ENCODE measurements at regions not wholly inside any gene's neighbourhood (a gene's known extent, or its start where the extent isn't known, plus 50 kb on each side); places are given as distances from the start of the nearest gene placed in this dataset.

DNA sequence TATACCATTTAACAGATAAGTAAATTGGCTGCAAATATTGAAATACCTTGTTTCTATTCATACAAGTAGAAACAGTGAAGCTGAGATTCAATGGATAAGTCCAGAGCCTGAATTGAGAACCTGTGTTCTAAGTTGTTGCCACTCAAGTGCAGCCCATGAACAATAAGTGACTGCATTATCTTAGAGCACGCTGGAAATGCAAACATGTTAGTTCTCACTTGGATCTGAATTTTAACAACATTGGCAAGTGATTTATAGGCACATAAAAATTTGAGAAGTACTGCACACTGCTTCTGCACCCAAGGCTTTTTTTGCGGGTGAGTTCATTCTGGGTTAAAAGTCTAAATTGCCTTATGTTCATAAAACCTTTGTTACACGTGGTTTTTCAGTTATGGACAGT is 484.3 kb downstream of the NAV3 start:
- no peak overlapping the region for H3K4me3 ChIP-seq
- H3K27ac ChIP-seq = no peak overlapping the region
- in situ Hi-C loops (cut with MboI; ENCODE audit: low pct_unique_long_range_greater_than_20kb in 2 of 9, low sequenced_read_pairs in 9 of 9, unreplicated experiment in 9 of 9) = no loop called here
- H3K4me1 ChIP-seq (replicated peaks in 1 of 2) = peaks cover 16 to 35% of the 10 kb centered on the region in 2 donors
- no peak for ATAC-seq (replicated peaks in 6 of 8)
- WGBS, 10 experiments = 26 to 100% (median 82%) methylated on average over 1 to 3 of the region's 3 CpGs

DNA sequence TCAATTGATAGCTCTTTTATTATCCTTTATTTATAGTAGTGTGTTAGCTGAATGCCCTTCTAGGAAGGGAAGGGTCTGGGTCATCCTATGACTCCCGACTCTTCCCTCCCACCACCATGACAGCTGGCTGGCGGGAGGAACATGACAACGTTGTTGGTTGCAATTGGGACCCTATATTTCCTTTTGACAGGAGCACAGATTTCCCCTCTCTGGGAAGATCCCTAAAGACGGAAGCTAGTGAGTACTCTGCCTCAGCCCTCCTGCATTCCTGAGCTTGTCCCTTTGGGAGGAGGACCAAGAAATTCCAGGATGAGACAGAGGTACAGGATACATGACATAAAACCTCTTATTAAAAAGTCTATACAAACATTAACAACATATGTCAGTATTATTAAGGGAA is 485.4 kb downstream of the NAV3 start:
- WGBS, 10 experiments = 20 to 72% (median 45%) methylated on average over 2 to 4 of the region's 4 CpGs; no CpG with 5 or more reads in 5 of the 10 experiments
- no peak overlapping the region for H3K27ac ChIP-seq
- in situ Hi-C loops (cut with MboI; ENCODE audit: low pct_unique_long_range_greater_than_20kb in 2 of 9, low sequenced_read_pairs in 9 of 9, unreplicated experiment in 9 of 9) = no loop called here
- peak in 5 of 8 experiments; percentile 9 to 53 (median 32) for ATAC-seq (replicated peaks in 6 of 8)
- peaks cover 16 to 35% of the 10 kb centered on the region in 2 donors for H3K4me1 ChIP-seq (replicated peaks in 1 of 2)
- no peak overlapping the region for H3K4me3 ChIP-seq

- 14 to 86% (median 29%) methylated on average over 1 to 2 of the region's 2 CpGs; no CpG with 5 or more reads in 2 of the 10 experiments for WGBS, 10 experiments
- H3K4me1 ChIP-seq (replicated peaks in 1 of 2) = peaks cover 16 to 35% of the 10 kb centered on the region in 2 donors
- peak in 6 of 8 experiments; percentile 29 to 74 (median 52) for ATAC-seq (replicated peaks in 6 of 8)
- in situ Hi-C loops (cut with MboI; ENCODE audit: low pct_unique_long_range_greater_than_20kb in 2 of 9, low sequenced_read_pairs in 9 of 9, unreplicated experiment in 9 of 9) = no loop called here
- H3K27ac ChIP-seq = peak overlapping the region in 1 of 2 donors; percentile 44
- H3K4me3 ChIP-seq = no peak overlapping the region
Observed at GRCh38 chr12:78316631-78317468, 486.2 kb downstream of the NAV3 start.

DNA sequence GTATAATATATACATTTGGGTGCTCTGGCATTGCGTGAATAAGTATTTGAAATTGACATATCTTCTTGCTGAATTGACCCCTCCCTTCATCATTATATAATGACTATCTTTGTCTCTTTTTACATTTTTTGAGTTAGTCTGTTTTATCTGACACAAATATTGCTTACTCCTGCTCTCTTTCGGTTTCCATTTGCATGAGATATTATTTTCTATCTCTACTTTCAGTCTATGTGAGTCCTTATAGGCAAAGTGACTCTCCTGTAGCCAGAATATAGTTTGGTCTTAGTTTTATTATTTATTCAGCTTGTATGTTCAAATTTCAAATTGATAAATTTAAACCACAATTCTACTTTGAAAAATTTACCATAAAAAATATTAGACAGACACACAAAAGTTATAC is 491.0 kb downstream of the NAV3 start:
- ATAC-seq (replicated peaks in 6 of 8) = no peak
- 44 to 100% (median 93%) methylated on average over 1 to 2 of the region's 2 CpGs; no CpG with 5 or more reads in 1 of the 10 experiments for WGBS, 10 experiments
- no peak overlapping the region for H3K27ac ChIP-seq
- H3K4me3 ChIP-seq = no peak overlapping the region
- in situ Hi-C loops (cut with MboI; ENCODE audit: low pct_unique_long_range_greater_than_20kb in 2 of 9, low sequenced_read_pairs in 9 of 9, unreplicated experiment in 9 of 9) = no loop called here
- H3K4me1 ChIP-seq (replicated peaks in 1 of 2) = peaks cover 11 to 18% of the 10 kb centered on the region in 2 donors

DNA sequence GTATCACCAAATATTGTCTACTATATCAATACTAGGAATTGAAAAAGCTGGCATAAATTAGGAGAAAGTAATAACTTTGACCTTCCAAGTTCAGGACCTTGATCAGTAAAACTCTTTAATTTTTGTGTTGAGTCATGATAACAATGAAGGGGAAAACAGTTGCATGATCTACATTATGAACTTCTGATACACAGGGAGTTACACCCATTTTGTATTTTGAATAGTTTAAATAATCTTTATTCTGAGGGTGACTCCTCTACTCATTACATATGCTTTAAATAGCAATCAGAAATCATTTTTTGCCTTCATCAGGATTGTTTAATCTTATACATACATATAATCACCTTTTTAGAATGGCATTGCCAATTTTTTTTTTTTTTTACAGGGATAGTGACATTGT is 492.5 kb downstream of the NAV3 start:
- Histone ChIP-seq H3K4me3 (no peak overlapping the region), H3K27ac (no peak overlapping the region), H3K4me1 (replicated peaks in 1 of 2) (peaks cover 3% of the 10 kb centered on the region in 2 donors)
- in situ Hi-C loops (cut with MboI; ENCODE audit: low pct_unique_long_range_greater_than_20kb in 2 of 9, low sequenced_read_pairs in 9 of 9, unreplicated experiment in 9 of 9) = no loop called here
- ATAC-seq (replicated peaks in 6 of 8) = peak in 2 of 8 experiments; percentile 67 to 79

GRCh38 chr12:78324234-78324633 is 493.5 kb downstream of the NAV3 start:
- Histone ChIP-seq H3K4me3 (no peak overlapping the region), H3K4me1 (replicated peaks in 1 of 2) (peaks cover 3% of the 10 kb centered on the region in 2 donors), H3K27ac (no peak overlapping the region)
- peak in 5 of 8 experiments; percentile 25 to 99 (median 55) for ATAC-seq (replicated peaks in 6 of 8)
- 0 to 47% (median 18%) methylated on average over 1 to 2 of the region's 2 CpGs; no CpG with 5 or more reads in 2 of the 10 experiments for WGBS, 10 experiments
- in situ Hi-C loops (cut with MboI; ENCODE audit: low pct_unique_long_range_greater_than_20kb in 2 of 9, low sequenced_read_pairs in 9 of 9, unreplicated experiment in 9 of 9) = no loop called here

DNA sequence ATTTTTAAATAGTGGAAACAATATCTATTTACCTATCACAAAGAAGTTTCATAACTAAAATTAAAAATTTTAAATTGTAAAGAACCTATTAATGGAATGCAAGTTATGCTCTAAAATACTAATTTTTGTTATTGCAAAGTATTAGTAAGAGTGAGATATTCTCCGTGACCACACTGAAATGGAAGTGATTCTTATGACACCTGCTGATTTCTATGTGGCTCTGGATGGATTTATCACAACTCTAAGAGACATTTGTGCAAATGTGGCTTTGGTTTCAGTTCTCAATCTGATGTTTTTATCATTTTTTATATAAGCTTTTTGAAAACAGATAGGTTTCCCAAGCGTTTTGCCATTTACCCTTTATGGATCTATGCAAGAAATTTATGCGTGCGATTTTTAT is 497.8 kb downstream of the NAV3 start:
- WGBS, 10 experiments = 70 to 100% (median 91%) methylated on average over 2 to 4 of the region's 4 CpGs
- in situ Hi-C loops (cut with MboI; ENCODE audit: low pct_unique_long_range_greater_than_20kb in 2 of 9, low sequenced_read_pairs in 9 of 9, unreplicated experiment in 9 of 9) = no loop called here
- Histone ChIP-seq H3K27ac (no peak overlapping the region), H3K4me1 (replicated peaks in 1 of 2) (peaks cover 13 to 22% of the 10 kb centered on the region in 2 donors), H3K4me3 (no peak overlapping the region)
- ATAC-seq (replicated peaks in 6 of 8) = no peak

DNA sequence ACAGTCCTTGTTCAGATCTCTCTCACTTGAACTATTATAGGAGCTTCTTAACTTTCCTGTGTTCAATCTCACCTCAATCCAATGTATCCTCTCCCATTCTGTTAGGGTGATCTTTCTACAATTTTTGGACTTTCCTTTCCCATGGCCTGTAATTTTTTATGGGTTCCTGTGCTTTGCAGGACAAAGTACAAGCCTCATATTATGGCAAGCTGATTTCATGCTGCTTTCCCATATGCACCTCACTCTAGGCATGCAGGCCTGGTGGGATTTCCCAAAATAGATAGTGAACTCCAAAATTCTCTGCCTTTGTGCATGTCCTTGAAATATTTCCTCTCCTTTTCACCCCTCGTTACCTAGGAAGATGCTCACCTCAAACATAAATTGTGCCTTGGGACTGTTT is 499.4 kb downstream of the NAV3 start:
- in situ Hi-C loops (cut with MboI; ENCODE audit: low pct_unique_long_range_greater_than_20kb in 2 of 9, low sequenced_read_pairs in 9 of 9, unreplicated experiment in 9 of 9) = no loop called here
- Histone ChIP-seq H3K4me3 (no peak overlapping the region), H3K27ac (no peak overlapping the region), H3K4me1 (replicated peaks in 1 of 2) (peaks cover 10 to 19% of the 10 kb centered on the region in 2 donors)
- ATAC-seq (replicated peaks in 6 of 8) = no peak
- 71 to 100% (median 100%) methylated on average over 1 of the region's 1 CpG; no CpG with 5 or more reads in 3 of the 10 experiments for WGBS, 10 experiments

DNA sequence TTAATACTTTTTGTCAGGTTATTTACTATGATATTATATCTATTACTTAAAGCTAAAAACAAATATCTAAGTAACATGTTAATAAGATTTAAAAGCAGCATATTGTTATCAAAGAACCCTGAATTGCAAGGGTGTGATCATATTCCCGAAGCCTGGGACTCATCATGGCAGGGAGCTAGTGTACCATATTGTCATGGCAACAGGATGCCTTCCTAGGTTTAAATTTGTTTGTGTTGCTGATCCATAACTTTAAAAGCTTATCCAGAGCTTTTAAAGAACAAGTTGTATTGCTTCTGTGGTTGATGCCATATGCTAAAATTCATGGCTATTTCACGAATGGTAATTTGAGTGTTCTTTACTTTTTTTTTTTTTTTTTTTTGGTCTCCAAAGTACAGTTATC is 500.5 kb downstream of the NAV3 start:
- Histone ChIP-seq H3K4me1 (replicated peaks in 1 of 2) (peaks cover 10 to 19% of the 10 kb centered on the region in 2 donors), H3K27ac (no peak overlapping the region), H3K4me3 (no peak overlapping the region)
- in situ Hi-C loops (cut with MboI; ENCODE audit: low pct_unique_long_range_greater_than_20kb in 2 of 9, low sequenced_read_pairs in 9 of 9, unreplicated experiment in 9 of 9) = no loop called here
- peak in 1 of 8 experiments; percentile 38 for ATAC-seq (replicated peaks in 6 of 8)
- WGBS, 10 experiments = 0 to 86% (median 68%) methylated on average over 1 to 2 of the region's 2 CpGs; no CpG with 5 or more reads in 1 of the 10 experiments

DNA sequence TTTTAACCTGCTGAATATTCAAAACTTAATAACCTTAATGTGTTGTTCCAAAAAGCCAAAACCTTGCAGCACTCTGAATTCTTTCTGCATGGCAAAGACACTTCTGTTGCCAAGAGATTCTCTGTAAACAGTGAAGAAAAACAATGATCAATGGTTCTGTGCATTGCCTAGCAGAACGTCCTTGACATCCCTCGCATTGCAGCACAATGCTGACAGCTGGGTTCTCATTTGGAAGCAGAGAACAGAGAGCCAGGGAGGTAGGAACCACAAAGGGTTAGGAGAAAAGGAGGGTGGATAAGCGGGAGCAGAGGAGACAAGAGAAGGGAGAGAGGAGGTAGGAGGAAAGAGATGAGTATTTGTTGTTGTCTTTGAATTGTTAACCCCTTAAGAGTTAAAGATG is 501.1 kb downstream of the NAV3 start:
- ATAC-seq (replicated peaks in 6 of 8) = peak in 5 of 8 experiments; percentile 29 to 98 (median 39)
- in situ Hi-C loops (cut with MboI; ENCODE audit: low pct_unique_long_range_greater_than_20kb in 2 of 9, low sequenced_read_pairs in 9 of 9, unreplicated experiment in 9 of 9) = no loop called here
- no peak overlapping the region for H3K4me3 ChIP-seq
- peaks cover 10 to 19% of the 10 kb centered on the region in 2 donors for H3K4me1 ChIP-seq (replicated peaks in 1 of 2)
- WGBS, 10 experiments = 0 to 39% (median 5%) methylated on average over 1 to 3 of the region's 3 CpGs
- H3K27ac ChIP-seq = no peak overlapping the region

DNA sequence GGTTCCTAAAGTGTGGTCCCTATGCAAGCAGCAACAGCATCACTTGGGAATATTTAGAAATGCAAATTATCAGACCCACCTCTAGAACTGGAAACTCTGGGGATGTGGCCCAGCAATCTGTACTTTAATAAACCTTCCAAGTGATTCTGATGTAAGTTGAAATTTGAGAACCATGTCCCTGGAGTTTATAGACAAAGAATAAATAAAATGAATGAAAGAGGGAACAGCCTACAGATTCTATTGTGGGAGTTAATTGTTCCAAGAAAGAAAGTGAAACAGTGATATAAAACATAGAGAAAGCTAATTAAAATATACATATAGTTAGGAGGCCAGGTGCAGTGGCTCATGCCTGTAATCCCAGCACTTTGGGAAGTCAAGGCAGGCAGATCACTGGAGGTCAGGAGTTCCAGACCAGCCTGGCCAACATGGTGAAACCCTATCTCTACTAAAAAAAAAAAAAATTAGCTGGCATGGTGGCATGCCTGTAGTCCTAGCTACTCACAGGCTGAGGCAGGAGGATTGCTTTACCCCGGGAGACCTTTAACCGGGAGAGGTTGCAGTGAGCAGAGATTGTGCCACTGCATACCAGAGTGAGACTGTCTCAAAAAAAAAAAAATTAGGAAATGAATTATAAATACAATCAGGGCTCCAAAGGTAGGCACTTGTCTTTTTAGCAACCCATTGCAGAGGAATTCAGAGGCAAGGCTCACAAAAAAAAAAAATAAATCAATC is 507.5 kb downstream of the NAV3 start:
- 33 to 100% (median 88%) methylated on average over 1 to 2 of the region's 2 CpGs; no CpG with 5 or more reads in 2 of the 10 experiments for WGBS, 10 experiments
- ATAC-seq (replicated peaks in 6 of 8) = peak in 1 of 8 experiments; percentile 43
- Histone ChIP-seq H3K27ac (no peak overlapping the region), H3K4me1 (replicated peaks in 1 of 2) (no peaks in the 10 kb centered on the region), H3K4me3 (no peak overlapping the region)
- in situ Hi-C loops (cut with MboI; ENCODE audit: low pct_unique_long_range_greater_than_20kb in 2 of 9, low sequenced_read_pairs in 9 of 9, unreplicated experiment in 9 of 9) = no loop called here

DNA sequence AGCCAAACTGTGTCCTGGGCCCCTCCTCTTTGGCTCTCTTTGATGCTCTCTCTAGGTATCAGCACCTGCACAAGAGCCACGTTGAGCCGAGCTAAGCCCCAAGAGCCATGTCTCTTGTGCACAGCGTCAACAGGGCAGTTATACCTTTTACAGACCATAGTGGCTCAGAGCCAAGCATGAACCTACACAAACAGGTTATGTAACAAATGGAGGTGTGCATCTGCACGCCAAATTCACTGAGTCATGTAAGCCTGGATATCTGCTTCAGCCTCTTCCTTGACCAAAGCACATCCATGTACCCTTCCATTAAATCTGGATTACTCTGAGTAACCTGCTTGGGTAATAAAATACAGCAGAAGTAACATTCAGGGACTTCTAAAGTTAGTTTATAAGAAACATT is 509.7 kb downstream of the NAV3 start:
- no peak overlapping the region for H3K27ac ChIP-seq
- H3K4me1 ChIP-seq (replicated peaks in 1 of 2) = no peaks in the 10 kb centered on the region
- in situ Hi-C loops (cut with MboI; ENCODE audit: low pct_unique_long_range_greater_than_20kb in 2 of 9, low sequenced_read_pairs in 9 of 9, unreplicated experiment in 9 of 9) = no loop called here
- no peak overlapping the region for H3K4me3 ChIP-seq
- no peak for ATAC-seq (replicated peaks in 6 of 8)
- WGBS, 10 experiments = 28 to 100% (median 73%) methylated on average over 1 to 3 of the region's 4 CpGs; no CpG with 5 or more reads in 2 of the 10 experiments

- Histone ChIP-seq H3K4me1 (replicated peaks in 1 of 2) (no peaks in the 10 kb centered on the region), H3K4me3 (no peak overlapping the region), H3K27ac (no peak overlapping the region)
- no peak for ATAC-seq (replicated peaks in 6 of 8)
- in situ Hi-C loops (cut with MboI; ENCODE audit: low pct_unique_long_range_greater_than_20kb in 2 of 9, low sequenced_read_pairs in 9 of 9, unreplicated experiment in 9 of 9) = no loop called here
- 8 to 100% (median 80%) methylated on average over 1 of the region's 1 CpG; no CpG with 5 or more reads in 1 of the 10 experiments for WGBS, 10 experiments
Observed at GRCh38 chr12:78343657-78344056, 513.0 kb downstream of the NAV3 start.

All from motor neuron (in vitro differentiated cells).